Neural cell (in vitro differentiated cells): ENCODE measurements at regions not wholly inside any gene's neighbourhood (a gene's known extent, or its start where the extent isn't known, plus 50 kb on each side); places are given as distances from the start of the nearest gene placed in this dataset.

Source experiments
- H2AFZ ChIP-seq: fragments of 200-600, 300-800 bp; sonication (generic), shearing (Covaris generic); 2 replicates; pipeline ENCODE4 v1.6.0; 2014; ENCODE audit warnings: low read depth, mild to moderate bottlenecking, antibody characterized with exemption, low read length, moderate library complexity
- H3F3A ChIP-seq: fragments of 200-600 bp; shearing (Covaris generic); 2 replicates; pipeline ENCODE4 v1.6.1; 2016; ENCODE audit warnings: mild to moderate bottlenecking, moderate library complexity, mixed read lengths, antibody characterized with exemption, low read length; ENCODE audit not compliant: insufficient read depth, poor library complexity, severe bottlenecking
- H3K27ac ChIP-seq: fragments of 200-600, 300-800 bp; sonication (generic), shearing (Covaris generic); 2 replicates; pipeline ENCODE4 v1.5.1; 2014; ENCODE audit warnings: mild to moderate bottlenecking, low read length, moderate library complexity
- H3K27me3 ChIP-seq: fragments of 300-800, 200-600 bp; sonication (generic), shearing (Covaris generic); 2 replicates; pipeline ENCODE4 v1.6.0; 2014; ENCODE audit warnings: mild to moderate bottlenecking, low read depth, low read length, moderate library complexity; ENCODE audit not compliant: insufficient read depth
- H3K36me3 ChIP-seq: fragments of 300-800, 200-600 bp; sonication (generic), shearing (Covaris generic); 2 replicates; pipeline ENCODE4 v1.5.1; 2014; ENCODE audit warnings: mild to moderate bottlenecking, antibody characterized with exemption, low read length, moderate library complexity; ENCODE audit not compliant: insufficient read depth
- H3K4me2 ChIP-seq: fragments of 300-800, 200-600 bp; sonication (generic), shearing (Covaris generic); 2 replicates; pipeline ENCODE4 v1.6.0; 2014; ENCODE audit warnings: mild to moderate bottlenecking, low read length
- H3K4me3 ChIP-seq: fragments of 300-800, 200-600 bp; sonication (generic), shearing (Covaris generic); 2 replicates; pipeline ENCODE4 v1.5.1; 2014; ENCODE audit warnings: mild to moderate bottlenecking, low read length, moderate library complexity
- H3K79me2 ChIP-seq: fragments of 200-600 bp; shearing (Covaris generic); replicated peaks from 2 replicates; pipeline ENCODE4 v1.6.0; 2014; ENCODE audit warnings: mild to moderate bottlenecking, low read length, moderate library complexity; ENCODE audit not compliant: insufficient read depth
- H3K9ac ChIP-seq: fragments of 300-800, 200-600 bp; sonication (generic), shearing (Covaris generic); 2 replicates; pipeline ENCODE4 v1.6.1; 2016; ENCODE audit warnings: mild to moderate bottlenecking, low read length, mixed read lengths
- H3K9me2 ChIP-seq: fragments of 200-600 bp; shearing (Covaris generic); 2 replicates; pipeline ENCODE4 v1.6.1; 2016; ENCODE audit warnings: mild to moderate bottlenecking, low read length, mixed read lengths; ENCODE audit not compliant: insufficient read depth
- H3K9me3 ChIP-seq: fragments of 200-600, 300-800 bp; sonication (generic), shearing (Covaris generic); 2 replicates; pipeline ENCODE4 v1.6.1; 2016; ENCODE audit warnings: mild to moderate bottlenecking, mixed run types, low read length, moderate library complexity, mixed read lengths
- H4K20me1 ChIP-seq: fragments of 200-600 bp; shearing (Covaris generic); 2 replicates; pipeline ENCODE4 v1.6.1; 2016; ENCODE audit warnings: mild to moderate bottlenecking, mixed run types; ENCODE audit not compliant: insufficient read depth
- EP300 ChIP-seq: fragments of 450-650 bp; conservative IDR thresholded peaks from 2 replicates; pipeline ENCODE4 v1.6.1; 2014; ENCODE audit warnings: antibody characterized with exemption, mild to moderate bottlenecking, moderate library complexity; ENCODE audit not compliant: poor library complexity, severe bottlenecking
- EZH2 ChIP-seq: fragments of 200-600, 300-800 bp; shearing (Covaris generic), sonication (generic); IDR thresholded peaks from 2 replicates; pipeline ENCODE4 v1.6.1; 2014; ENCODE audit warnings: antibody characterized with exemption, low read length, borderline replicate concordance, mild to moderate bottlenecking; ENCODE audit not compliant: insufficient read depth, poor library complexity, severe bottlenecking
- MXI1 ChIP-seq: fragments of 450-650 bp; conservative IDR thresholded peaks from 2 replicates; pipeline ENCODE4 v1.6.1; 2014; ENCODE audit warnings: antibody characterized with exemption, mild to moderate bottlenecking; ENCODE audit not compliant: poor library complexity, severe bottlenecking
- POLR2AphosphoS5 ChIP-seq: IDR thresholded peaks from 2 replicates; pipeline ENCODE4 v1.6.1; 2012
- RAD21 ChIP-seq: fragments of 450-650 bp; conservative IDR thresholded peaks from 2 replicates; pipeline ENCODE4 v1.6.1; 2014; ENCODE audit warnings: antibody characterized with exemption, mild to moderate bottlenecking, moderate library complexity
- SMC3 ChIP-seq: fragments of 450-650 bp; conservative IDR thresholded peaks from 2 replicates; pipeline ENCODE4 v1.6.1; 2014; ENCODE audit warnings: antibody characterized with exemption, mild to moderate bottlenecking, moderate library complexity; ENCODE audit not compliant: poor library complexity
- TAF1 ChIP-seq: IDR thresholded peaks from 2 replicates; pipeline ENCODE4 v1.6.1; 2012; ENCODE audit warnings: low read depth
- TF ChIP-seq, protein P1 (sequence below): fragments of 450-650 bp; IDR thresholded peaks from 2 replicates; pipeline ENCODE4 v1.5.1; 2014; ENCODE audit warnings: antibody characterized with exemption, mild to moderate bottlenecking, moderate library complexity; ENCODE audit not compliant: poor library complexity, severe bottlenecking
- TF ChIP-seq, protein P2 (sequence below): IDR thresholded peaks from 2 replicates; pipeline ENCODE4 v1.6.1; 2012; ENCODE audit warnings: borderline replicate concordance

DNA sequence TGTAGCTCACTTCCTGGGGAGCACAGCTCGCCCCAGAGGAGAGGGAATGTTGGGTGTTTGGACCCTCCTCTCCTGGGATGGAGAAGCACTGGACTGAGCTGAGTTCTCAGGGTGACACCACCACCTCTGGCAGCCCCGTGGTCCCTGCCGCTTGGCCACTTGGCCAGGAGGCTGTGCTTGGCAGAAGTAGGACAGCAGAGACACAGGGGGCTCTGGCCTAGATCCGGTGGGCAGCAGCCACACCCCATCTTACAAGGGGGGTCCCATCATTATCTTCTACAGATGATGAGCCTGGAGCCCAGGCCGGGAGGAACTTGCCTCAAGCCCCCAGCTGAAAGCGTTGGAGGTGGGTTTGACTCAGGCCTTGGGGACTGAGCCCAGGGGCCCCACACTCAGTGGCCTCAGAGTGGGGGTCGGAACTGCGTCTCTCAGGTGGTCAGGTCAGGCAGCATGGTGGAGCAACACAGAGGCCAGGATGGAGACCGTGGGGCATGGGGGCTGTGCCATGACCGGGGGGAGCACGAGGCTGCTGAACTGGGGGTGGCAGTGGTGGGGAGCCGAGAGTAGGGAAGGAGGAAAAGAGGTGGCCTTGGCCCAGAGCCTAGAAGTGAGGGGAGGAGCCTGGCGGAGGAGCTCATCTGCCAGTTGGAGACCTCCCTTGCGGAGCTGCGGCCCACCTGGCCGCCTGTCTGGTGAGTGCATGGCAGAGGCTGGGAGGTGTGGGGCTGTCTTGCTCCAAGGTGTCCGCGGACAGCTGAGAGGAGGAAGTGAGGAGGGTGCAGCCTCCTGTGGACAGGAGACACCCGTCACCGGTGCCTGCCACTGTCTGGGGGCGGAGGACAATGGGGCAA, 63.6 kb upstream of the HDAC4 start:
- H3K9me3 ChIP-seq, result no peaks in the 10 kb centered on the region
- no peaks in the 10 kb centered on the region for H3F3A ChIP-seq
- no peak overlapping the region for H3K27ac ChIP-seq
- H4K20me1 ChIP-seq, result no peaks in the 10 kb centered on the region
- no peak overlapping the region for H3K4me2 ChIP-seq
- H3K36me3 ChIP-seq, result no peaks in the 10 kb centered on the region
- H2AFZ ChIP-seq, result no peak overlapping the region
- no peaks in the 10 kb centered on the region for H3K79me2 ChIP-seq
- no peaks in the 10 kb centered on the region for H3K27me3 ChIP-seq
- no peaks in the 10 kb centered on the region for H3K9me2 ChIP-seq
- H3K9ac ChIP-seq, result no peak overlapping the region
- no peak overlapping the region for H3K4me3 ChIP-seq
- TF ChIP-seq, protein P1, sequence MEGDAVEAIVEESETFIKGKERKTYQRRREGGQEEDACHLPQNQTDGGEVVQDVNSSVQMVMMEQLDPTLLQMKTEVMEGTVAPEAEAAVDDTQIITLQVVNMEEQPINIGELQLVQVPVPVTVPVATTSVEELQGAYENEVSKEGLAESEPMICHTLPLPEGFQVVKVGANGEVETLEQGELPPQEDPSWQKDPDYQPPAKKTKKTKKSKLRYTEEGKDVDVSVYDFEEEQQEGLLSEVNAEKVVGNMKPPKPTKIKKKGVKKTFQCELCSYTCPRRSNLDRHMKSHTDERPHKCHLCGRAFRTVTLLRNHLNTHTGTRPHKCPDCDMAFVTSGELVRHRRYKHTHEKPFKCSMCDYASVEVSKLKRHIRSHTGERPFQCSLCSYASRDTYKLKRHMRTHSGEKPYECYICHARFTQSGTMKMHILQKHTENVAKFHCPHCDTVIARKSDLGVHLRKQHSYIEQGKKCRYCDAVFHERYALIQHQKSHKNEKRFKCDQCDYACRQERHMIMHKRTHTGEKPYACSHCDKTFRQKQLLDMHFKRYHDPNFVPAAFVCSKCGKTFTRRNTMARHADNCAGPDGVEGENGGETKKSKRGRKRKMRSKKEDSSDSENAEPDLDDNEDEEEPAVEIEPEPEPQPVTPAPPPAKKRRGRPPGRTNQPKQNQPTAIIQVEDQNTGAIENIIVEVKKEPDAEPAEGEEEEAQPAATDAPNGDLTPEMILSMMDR, result no peak
- TF ChIP-seq EZH2 (no peak), POLR2AphosphoS5 (no peak)

DNA sequence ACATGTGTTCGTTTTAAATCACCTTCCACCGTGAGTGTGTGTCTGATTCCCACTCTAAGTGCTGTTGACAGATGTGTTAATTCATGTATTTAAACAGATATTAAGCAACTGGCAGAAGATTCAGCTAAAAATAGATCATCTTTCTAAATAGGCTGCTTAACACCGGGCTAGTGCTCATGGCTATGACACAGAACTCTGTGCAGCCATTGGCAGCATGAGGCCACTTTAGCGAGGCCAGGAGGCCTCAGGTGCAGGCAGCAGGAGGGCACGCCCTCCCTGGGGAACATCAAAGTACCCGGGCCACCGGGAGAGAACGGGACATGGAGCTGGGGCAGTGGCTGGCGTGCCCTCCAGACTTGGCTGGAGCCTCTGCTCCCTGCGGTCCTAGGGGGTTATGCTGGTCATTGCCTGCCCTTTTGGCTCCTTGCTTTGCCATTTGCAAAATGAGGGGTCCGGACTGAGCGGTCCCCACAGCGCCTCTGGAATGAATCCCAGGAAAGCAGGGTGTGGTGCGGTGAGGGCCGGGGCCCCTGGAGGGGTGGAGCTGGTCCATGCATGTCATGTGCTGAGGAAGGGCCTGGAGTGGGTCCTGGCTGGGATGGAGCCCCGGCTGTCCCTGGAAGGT, 62.8 kb upstream of the HDAC4 start:
- TF ChIP-seq RAD21, result no peak
- TF ChIP-seq, protein P1, result no peak
- no peak for TF ChIP-seq EZH2
- no peak for TF ChIP-seq EP300
- TF ChIP-seq MXI1, result no peak
- TF ChIP-seq POLR2AphosphoS5, result no peak
- TF ChIP-seq TAF1, result no peak
- no peak for TF ChIP-seq SMC3
- TF ChIP-seq, protein P2, sequence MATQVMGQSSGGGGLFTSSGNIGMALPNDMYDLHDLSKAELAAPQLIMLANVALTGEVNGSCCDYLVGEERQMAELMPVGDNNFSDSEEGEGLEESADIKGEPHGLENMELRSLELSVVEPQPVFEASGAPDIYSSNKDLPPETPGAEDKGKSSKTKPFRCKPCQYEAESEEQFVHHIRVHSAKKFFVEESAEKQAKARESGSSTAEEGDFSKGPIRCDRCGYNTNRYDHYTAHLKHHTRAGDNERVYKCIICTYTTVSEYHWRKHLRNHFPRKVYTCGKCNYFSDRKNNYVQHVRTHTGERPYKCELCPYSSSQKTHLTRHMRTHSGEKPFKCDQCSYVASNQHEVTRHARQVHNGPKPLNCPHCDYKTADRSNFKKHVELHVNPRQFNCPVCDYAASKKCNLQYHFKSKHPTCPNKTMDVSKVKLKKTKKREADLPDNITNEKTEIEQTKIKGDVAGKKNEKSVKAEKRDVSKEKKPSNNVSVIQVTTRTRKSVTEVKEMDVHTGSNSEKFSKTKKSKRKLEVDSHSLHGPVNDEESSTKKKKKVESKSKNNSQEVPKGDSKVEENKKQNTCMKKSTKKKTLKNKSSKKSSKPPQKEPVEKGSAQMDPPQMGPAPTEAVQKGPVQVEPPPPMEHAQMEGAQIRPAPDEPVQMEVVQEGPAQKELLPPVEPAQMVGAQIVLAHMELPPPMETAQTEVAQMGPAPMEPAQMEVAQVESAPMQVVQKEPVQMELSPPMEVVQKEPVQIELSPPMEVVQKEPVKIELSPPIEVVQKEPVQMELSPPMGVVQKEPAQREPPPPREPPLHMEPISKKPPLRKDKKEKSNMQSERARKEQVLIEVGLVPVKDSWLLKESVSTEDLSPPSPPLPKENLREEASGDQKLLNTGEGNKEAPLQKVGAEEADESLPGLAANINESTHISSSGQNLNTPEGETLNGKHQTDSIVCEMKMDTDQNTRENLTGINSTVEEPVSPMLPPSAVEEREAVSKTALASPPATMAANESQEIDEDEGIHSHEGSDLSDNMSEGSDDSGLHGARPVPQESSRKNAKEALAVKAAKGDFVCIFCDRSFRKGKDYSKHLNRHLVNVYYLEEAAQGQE, result no peak
- Histone ChIP-seq H2AFZ (no peak overlapping the region), H3K9me2 (no peaks in the 10 kb centered on the region), H3K27me3 (no peaks in the 10 kb centered on the region), H3K27ac (no peak overlapping the region), H4K20me1 (no peaks in the 10 kb centered on the region), H3K9ac (no peak overlapping the region), H3K4me3 (no peak overlapping the region), H3F3A (no peaks in the 10 kb centered on the region), H3K4me2 (no peak overlapping the region), H3K9me3 (no peaks in the 10 kb centered on the region), H3K79me2 (no peaks in the 10 kb centered on the region), H3K36me3 (no peaks in the 10 kb centered on the region)
